ENCODE measurements at regions not wholly inside any gene's neighbourhood (a gene's known extent, or its start where the extent isn't known, plus 50 kb on each side); places are given as distances from the start of the nearest gene placed in this dataset.
"Not testable (repeated sequence)": the region's sequence is repeated elsewhere in the genome, so short reads cannot be mapped to it uniquely, and the experiment has no call there.

DNA sequence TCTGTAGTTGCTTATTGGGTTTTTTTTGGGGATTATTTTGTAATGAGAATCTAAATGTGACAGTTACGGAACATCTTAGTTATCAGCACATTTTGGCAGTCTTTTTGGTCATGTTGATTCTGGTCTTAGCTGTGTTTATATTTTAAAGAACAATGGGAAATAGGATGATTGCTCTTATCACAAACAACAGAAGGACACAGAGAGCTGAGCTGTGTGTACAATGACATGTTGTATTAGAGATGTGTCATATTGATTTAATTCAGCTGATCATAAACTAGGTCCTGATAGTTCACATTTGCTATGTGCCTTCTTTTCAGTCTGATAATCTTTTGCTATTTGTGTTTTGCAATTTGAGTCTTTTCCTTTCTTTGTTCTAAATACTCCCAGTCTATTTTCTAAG lies 781.7 kb downstream of the TRHDE start:
- Mint-ChIP-seq H3K27ac (no peak overlapping the region), H3K9me3 (peaks cover 3% of the 10 kb centered on the region), H3K4me1 (no peaks in the 10 kb centered on the region), H3K36me3 (no peaks in the 10 kb centered on the region), H3K27me3 (no peaks in the 10 kb centered on the region), H3K4me3 (no peak overlapping the region)
- no peak for ATAC-seq

DNA sequence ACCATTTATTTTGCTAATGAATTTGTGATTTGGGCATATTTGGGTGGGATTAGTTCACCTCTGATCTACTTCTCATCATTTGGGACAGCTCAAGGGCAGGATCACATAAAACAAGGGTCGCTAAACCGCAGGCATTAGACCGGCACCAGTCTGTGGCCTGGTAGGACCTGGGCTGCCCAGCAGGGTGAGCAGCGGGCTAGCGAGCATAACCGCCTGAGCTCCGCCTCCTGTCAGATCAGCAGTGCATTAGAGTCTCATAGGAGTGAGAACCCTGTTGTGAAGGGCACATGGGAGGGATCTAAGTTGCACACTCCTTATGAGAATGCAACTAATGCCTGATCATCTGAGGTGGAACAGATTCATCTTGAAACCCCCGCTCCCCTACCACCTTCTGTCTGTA lies 785.3 kb downstream of the TRHDE start:
- Mint-ChIP-seq H3K4me3 (no peak overlapping the region), H3K36me3 (no peaks in the 10 kb centered on the region), H3K4me1 (no peaks in the 10 kb centered on the region), H3K27me3 (no peaks in the 10 kb centered on the region), H3K9me3 (peaks cover 9% of the 10 kb centered on the region), H3K27ac (no peak overlapping the region)
- no peak for ATAC-seq

DNA sequence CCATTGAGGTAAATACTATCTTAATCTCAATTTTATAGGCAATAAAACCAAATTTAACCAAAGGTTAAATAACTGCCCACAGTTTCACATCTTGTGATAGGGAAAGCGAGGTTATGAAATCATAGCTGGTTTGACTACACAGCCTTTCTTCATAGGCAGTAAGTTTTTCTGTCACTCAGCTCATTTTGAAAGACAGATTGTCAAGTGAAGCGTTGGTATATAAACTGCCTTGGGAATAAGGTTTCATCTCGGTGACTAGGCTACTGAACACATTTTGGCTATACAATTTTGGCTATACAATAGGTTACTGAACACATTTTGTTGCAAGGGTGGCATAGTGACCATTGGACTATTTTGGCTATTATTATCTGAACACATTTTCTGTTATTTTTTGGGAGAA lies 793.7 kb downstream of the TRHDE start:
- H3K9me3 Mint-ChIP-seq: peaks cover 3% of the 10 kb centered on the region
- no peaks in the 10 kb centered on the region for H3K4me1 Mint-ChIP-seq
- H3K27me3 Mint-ChIP-seq: no peaks in the 10 kb centered on the region
- ATAC-seq: no peak
- no peak overlapping the region for H3K4me3 Mint-ChIP-seq
- H3K36me3 Mint-ChIP-seq: no peaks in the 10 kb centered on the region
- no peak overlapping the region for H3K27ac Mint-ChIP-seq

DNA sequence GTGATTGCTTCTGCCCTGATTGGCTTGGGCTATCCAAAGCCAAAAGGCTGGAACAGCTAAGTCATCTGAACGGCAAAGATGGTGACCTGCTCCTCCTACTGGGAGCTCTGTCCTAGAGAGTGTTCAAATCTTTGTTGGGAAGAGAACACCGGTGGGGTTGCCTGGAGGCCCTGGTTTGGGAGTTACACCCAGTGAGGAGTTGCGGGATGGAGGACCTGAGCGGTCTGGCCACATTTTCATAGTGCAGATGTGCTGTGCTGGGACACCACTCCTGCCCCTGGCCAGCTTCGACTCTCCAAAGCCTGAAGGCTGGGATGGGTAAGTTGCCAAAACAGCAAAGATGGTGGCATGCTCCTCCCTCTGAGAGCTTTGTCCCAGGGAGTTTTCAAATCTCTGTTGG lies 795.4 kb downstream of the TRHDE start:
- no peak overlapping the region for H3K27ac Mint-ChIP-seq
- no peaks in the 10 kb centered on the region for H3K9me3 Mint-ChIP-seq
- no peaks in the 10 kb centered on the region for H3K27me3 Mint-ChIP-seq
- ATAC-seq: peak; percentile 46
- H3K4me3 Mint-ChIP-seq: no peak overlapping the region
- H3K36me3 Mint-ChIP-seq: no peaks in the 10 kb centered on the region
- no peaks in the 10 kb centered on the region for H3K4me1 Mint-ChIP-seq

DNA sequence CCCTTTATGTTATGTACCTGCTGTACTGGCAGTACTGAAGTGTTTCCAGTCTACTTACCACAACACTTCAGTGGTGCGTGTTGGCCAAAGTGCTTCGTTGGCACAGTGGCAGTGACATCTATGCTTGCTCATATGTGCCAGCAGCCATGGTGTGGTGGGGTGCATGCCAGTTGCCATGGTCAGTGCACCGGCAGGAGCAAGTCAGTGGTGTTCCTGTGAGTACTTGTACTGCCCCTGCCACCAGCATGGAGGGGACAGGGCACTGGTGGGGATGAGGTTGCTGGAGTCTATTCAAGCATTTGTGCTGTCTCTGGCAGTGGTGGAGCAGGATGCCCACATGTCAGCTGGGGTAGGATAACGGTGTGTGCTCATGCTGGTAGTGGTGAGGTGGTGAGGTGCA lies 800.0 kb downstream of the TRHDE start:
- Mint-ChIP-seq H3K4me3 (no peak overlapping the region), H3K36me3 (no peaks in the 10 kb centered on the region), H3K9me3 (no peaks in the 10 kb centered on the region), H3K4me1 (no peaks in the 10 kb centered on the region), H3K27ac (no peak overlapping the region), H3K27me3 (no peaks in the 10 kb centered on the region)
- ATAC-seq: peak; percentile 20

DNA sequence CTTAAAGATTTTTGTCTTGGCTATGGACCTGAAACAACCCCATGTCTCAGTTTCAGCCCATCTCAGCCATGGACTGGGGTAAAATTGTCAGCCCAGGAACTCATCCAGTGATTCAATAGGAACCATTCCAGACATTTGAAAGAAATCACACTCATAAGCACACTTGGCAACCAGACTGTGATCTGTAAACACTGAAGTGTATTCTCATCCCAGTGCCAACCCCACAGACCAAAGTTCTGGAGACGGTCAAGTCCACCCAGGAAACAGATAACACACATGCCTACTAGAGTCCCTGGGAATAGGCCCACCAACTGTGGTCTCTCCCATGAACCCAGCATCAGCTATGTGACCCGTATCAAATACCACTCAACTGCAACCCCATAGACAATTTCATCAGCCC lies 804.6 kb downstream of the TRHDE start:
- no peak overlapping the region for H3K4me3 Mint-ChIP-seq
- ATAC-seq: no peak
- H3K4me1 Mint-ChIP-seq: no peaks in the 10 kb centered on the region
- H3K27ac Mint-ChIP-seq: no peak overlapping the region
- H3K27me3 Mint-ChIP-seq: no peaks in the 10 kb centered on the region
- no peaks in the 10 kb centered on the region for H3K36me3 Mint-ChIP-seq
- H3K9me3 Mint-ChIP-seq: no peaks in the 10 kb centered on the region

DNA sequence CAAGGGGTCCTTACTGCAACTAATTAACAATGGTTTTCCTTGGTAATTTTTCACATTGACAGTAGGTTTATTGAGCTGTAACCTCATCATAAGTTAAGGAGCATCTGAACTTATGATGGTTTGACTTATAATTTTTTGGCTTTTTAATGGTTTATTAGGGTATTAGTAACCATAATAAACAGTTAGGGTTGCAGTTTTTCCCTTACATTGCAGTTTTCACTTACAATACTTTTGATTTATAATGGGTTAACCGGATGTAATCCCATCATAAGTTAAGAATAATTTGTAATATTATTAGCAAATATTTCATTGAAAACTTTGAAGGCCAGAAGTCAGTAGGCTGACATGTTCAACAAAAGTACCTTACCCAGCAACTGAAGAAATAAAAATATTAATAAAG lies 811.6 kb downstream of the TRHDE start:
- no peak for ATAC-seq
- H3K9me3 Mint-ChIP-seq: peaks cover 5% of the 10 kb centered on the region
- H3K27me3 Mint-ChIP-seq: no peaks in the 10 kb centered on the region
- no peak overlapping the region for H3K4me3 Mint-ChIP-seq
- no peaks in the 10 kb centered on the region for H3K4me1 Mint-ChIP-seq
- no peaks in the 10 kb centered on the region for H3K36me3 Mint-ChIP-seq
- no peak overlapping the region for H3K27ac Mint-ChIP-seq

DNA sequence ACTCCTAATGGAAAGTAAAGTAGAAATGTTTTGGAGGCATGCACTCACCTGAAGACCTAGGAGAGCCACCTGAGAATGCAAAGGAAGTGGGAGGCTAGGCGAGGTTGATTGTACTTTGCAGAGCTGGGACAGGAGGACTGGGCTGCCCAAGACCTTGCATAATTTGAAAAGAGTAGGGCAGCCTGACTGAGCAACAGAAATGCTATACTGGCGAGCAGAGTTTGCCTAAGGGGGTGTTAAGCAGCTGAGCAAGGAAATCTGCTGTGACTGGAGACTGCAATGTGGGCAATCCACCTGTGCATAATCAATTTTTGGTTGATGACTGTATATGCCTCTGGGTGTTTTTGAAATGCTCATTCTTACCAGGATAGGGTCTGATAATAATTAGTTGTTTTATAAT lies 834.1 kb downstream of the TRHDE start:
- Mint-ChIP-seq H3K36me3 (no peaks in the 10 kb centered on the region), H3K4me1 (no peaks in the 10 kb centered on the region), H3K4me3 (no peak overlapping the region), H3K27me3 (no peaks in the 10 kb centered on the region), H3K27ac (no peak overlapping the region), H3K9me3 (peaks cover 6% of the 10 kb centered on the region)
- ATAC-seq: no peak

DNA sequence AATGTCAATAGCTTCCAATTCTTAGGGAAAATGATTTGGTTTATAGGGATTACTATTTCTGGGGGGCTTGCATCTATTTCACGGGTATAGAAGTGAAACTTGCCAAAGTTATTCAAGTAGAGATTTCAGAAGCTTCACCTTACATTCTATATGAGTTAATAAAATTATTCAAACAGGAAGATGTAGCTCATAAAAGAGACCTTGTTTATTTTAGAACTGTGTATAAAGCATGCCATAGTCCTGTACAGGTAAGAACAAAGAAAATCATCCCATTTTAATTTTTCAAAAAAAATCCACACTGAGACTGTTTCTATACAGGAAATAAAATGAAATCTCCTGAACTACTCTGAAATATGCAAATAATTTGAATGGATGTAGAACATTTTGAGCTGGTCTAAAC lies 834.7 kb downstream of the TRHDE start:
- H3K4me3 Mint-ChIP-seq: no peak overlapping the region
- H3K27me3 Mint-ChIP-seq: no peaks in the 10 kb centered on the region
- H3K36me3 Mint-ChIP-seq: no peaks in the 10 kb centered on the region
- no peaks in the 10 kb centered on the region for H3K4me1 Mint-ChIP-seq
- ATAC-seq: no peak
- H3K9me3 Mint-ChIP-seq: peaks cover 5% of the 10 kb centered on the region
- no peak overlapping the region for H3K27ac Mint-ChIP-seq

DNA sequence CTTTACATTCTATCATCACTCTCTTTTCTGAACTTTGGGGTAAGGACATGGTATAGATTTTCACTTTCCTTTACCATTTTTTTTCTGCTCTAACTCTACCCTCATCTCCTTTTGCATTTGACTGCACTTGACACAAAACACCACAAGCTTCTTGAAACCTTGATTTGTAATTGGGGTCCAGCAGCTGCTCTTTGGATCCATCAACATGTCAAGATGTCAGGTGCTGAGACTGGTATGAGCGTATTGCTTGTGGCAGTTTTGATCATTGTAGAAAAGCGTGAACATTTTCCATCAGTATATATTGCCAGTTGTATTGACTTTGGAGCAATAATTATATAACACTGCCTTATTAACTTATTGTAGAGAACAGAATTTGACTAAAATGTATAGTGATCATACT lies 838.6 kb downstream of the TRHDE start:
- ATAC-seq: no peak
- no peaks in the 10 kb centered on the region for H3K4me1 Mint-ChIP-seq
- H3K9me3 Mint-ChIP-seq: no peaks in the 10 kb centered on the region
- H3K36me3 Mint-ChIP-seq: no peaks in the 10 kb centered on the region
- no peak overlapping the region for H3K4me3 Mint-ChIP-seq
- H3K27me3 Mint-ChIP-seq: no peaks in the 10 kb centered on the region
- no peak overlapping the region for H3K27ac Mint-ChIP-seq

DNA sequence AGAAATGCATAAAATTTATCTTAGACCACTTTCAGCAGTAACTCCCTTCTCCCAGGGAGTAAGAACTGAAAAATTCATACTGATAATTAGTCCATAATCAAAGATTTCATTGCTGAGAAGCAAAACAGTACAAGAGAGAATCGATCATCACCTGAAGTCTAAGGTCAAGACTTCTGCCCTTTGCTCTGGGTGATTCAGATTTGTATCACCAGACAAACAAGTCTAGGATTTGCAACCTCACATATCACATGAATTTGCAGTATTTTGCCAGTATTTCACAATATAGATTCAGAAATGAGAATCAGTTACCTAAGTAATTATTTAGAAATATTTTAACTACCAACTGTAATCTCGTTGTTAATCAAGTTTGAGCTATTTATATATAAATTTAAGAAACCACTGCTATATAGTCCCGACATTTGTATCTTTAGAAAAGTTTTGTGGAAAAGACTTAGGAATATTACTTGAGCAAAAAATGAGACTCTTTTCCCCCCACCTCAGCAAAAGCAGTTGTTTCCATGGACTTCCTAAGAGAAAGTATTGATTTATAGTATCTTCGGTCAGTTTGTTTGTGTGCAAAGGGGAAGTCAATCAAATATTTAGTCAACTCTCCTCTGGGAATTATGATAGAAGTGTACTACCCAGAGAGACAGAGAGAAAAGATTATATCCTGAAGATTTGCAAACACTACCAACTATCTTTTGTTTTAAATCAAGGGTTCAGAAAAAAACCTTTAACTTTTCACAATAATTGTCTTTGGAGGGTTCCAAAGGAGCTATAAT lies 840.1 kb downstream of the TRHDE start:
- Mint-ChIP-seq H3K9me3 (no peaks in the 10 kb centered on the region), H3K27me3 (no peaks in the 10 kb centered on the region), H3K4me1 (no peaks in the 10 kb centered on the region), H3K27ac (no peak overlapping the region), H3K4me3 (no peak overlapping the region), H3K36me3 (no peaks in the 10 kb centered on the region)
- no peak for ATAC-seq

DNA sequence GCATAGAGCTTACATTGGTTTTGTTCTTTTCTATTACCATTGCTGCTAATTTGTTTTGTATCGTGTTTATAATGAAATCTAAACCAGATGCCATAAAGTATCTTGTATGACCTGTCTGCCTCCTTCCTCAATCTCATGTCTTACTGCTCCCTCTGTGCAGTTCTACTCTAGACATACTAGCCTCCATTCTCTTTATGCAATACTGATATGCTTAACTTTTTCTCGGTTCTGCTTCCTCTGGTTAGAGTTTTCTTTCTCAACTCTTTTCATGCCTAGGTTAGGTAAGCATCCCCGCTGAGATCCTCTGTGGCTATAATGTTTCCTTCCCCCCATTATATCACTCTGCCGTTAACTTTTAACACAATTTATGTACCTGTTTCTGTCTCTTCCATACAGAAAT lies 852.3 kb downstream of the TRHDE start:
- no peaks in the 10 kb centered on the region for H3K4me1 Mint-ChIP-seq
- H3K9me3 Mint-ChIP-seq: peaks cover 5% of the 10 kb centered on the region
- H3K4me3 Mint-ChIP-seq: no peak overlapping the region
- no peak for ATAC-seq
- H3K27me3 Mint-ChIP-seq: no peaks in the 10 kb centered on the region
- no peaks in the 10 kb centered on the region for H3K36me3 Mint-ChIP-seq
- H3K27ac Mint-ChIP-seq: no peak overlapping the region

DNA sequence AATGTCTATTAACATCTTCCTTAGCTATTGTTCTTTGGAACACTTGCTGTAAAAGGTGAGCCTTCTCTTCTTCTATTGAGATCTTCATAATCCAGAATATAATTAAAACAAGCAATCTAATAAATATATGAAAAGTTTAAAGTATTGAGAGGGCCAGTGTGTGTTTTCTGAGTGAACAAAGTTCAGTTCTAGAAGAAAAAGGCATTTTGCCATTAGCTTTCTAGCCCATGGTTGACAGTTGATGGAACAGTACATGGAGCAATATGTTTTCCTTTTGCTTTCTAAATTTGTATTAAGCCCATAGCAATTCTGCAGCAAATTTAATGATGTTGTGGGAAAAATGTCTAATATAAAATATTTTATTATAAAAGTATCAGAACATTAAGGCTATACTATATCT lies 853.0 kb downstream of the TRHDE start:
- Mint-ChIP-seq H3K4me3 (no peak overlapping the region), H3K4me1 (no peaks in the 10 kb centered on the region), H3K27me3 (no peaks in the 10 kb centered on the region), H3K27ac (no peak overlapping the region), H3K9me3 (peaks cover 3% of the 10 kb centered on the region), H3K36me3 (no peaks in the 10 kb centered on the region)
- ATAC-seq: no peak

DNA sequence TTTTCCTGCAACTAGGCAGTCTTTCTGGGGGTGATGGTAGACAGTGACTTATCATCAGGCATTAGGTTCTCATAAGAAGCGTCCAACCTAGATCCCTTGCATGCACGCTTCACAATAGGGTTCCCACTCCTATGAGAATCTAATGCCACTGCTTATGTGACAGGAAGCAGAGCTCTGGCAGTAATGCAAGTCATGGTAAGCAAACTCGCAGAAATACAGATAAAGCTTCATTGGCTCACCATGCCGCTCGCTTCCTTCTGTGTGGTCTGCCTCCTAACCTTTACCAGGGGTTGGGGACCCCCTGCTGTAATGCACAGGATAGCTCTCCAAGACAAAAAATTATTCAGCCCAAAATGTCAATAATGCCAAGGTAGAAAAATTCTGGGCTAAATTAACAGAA lies 864.2 kb downstream of the TRHDE start:
- ATAC-seq: no peak
- H3K9me3 Mint-ChIP-seq: no peaks in the 10 kb centered on the region
- no peak overlapping the region for H3K27ac Mint-ChIP-seq
- no peak overlapping the region for H3K4me3 Mint-ChIP-seq
- no peaks in the 10 kb centered on the region for H3K4me1 Mint-ChIP-seq
- no peaks in the 10 kb centered on the region for H3K27me3 Mint-ChIP-seq
- H3K36me3 Mint-ChIP-seq: no peaks in the 10 kb centered on the region

DNA sequence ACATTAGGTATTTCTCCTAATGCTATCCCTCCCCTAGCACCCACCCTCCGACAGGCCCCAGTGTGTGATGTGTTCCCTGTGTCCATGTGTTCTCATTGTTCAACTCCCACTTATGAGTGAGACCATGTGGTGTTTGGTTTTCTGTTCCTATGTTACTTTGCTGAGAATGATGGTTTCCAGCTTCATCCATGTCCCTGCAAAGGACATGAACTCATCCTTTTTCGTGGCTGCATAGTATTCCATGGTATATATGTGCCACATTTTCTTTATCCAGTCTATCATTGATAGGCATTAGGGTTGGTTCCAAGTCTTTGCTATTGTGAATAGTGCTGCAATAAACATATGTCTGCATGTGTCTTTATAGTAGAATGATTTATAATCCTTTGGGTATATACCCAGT lies 867.5 kb downstream of the TRHDE start:
- H3K4me3 Mint-ChIP-seq, H3K27me3 Mint-ChIP-seq, H3K27ac Mint-ChIP-seq, H3K9me3 Mint-ChIP-seq, H3K36me3 Mint-ChIP-seq, ATAC-seq, H3K4me1 Mint-ChIP-seq: not testable (repeated sequence)

DNA sequence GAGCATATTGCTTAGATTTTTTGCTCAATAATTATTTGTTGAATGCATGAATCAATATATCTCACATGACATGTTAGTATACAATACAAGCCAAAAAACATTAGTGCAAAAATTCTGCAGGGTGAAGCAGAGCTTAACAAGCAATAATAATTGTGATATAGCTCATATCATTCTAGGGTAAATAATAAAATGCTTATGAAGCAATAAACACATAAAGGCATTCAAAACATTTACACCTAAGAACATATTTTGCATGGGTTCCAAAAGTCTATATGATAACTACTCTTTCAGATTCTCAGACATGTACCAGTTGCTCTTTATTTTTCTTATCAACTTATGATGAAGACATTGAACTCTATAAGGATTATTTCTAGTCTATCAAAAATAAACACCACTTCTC lies 886.2 kb downstream of the TRHDE start:
- ATAC-seq: no peak
- Mint-ChIP-seq H3K4me1 (no peaks in the 10 kb centered on the region), H3K9me3 (no peaks in the 10 kb centered on the region), H3K36me3 (no peaks in the 10 kb centered on the region), H3K27me3 (no peaks in the 10 kb centered on the region), H3K27ac (no peak overlapping the region), H3K4me3 (no peak overlapping the region)

DNA sequence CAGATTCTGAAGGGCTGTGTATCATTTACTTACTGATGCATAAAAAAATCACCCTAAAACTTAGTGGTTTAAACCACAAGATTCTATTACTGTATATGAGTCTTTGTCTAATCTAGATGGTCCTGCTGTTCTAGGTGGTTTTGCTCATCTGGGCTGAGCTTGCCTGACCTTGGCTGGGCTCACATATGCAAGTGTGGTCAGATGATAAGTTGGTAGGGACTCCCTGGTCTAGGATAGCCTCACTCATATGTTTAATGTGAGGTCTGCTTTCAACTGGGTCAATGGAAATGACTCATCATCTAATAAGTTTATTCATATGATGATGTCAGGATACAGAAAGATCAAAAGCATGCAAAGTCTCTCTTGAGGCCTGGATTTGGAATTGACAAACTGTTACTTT lies 887.8 kb downstream of the TRHDE start:
- H3K9me3 Mint-ChIP-seq: no peaks in the 10 kb centered on the region
- no peak overlapping the region for H3K27ac Mint-ChIP-seq
- no peaks in the 10 kb centered on the region for H3K4me1 Mint-ChIP-seq
- no peaks in the 10 kb centered on the region for H3K36me3 Mint-ChIP-seq
- H3K4me3 Mint-ChIP-seq: no peak overlapping the region
- H3K27me3 Mint-ChIP-seq: no peaks in the 10 kb centered on the region
- no peak for ATAC-seq

Data from stimulated activated memory B cell treated with anti-CD40 and anti-IgM and Interleukin-4, amounts not matched to agents 10 μg/mL and 1 μg/mL and 100 μg/mL, for 72 hours (primary cell).